ENCODE measurements at regions not wholly inside any gene's neighbourhood (a gene's known extent, or its start where the extent isn't known, plus 50 kb on each side); places are given as distances from the start of the nearest gene placed in this dataset.

DNA sequence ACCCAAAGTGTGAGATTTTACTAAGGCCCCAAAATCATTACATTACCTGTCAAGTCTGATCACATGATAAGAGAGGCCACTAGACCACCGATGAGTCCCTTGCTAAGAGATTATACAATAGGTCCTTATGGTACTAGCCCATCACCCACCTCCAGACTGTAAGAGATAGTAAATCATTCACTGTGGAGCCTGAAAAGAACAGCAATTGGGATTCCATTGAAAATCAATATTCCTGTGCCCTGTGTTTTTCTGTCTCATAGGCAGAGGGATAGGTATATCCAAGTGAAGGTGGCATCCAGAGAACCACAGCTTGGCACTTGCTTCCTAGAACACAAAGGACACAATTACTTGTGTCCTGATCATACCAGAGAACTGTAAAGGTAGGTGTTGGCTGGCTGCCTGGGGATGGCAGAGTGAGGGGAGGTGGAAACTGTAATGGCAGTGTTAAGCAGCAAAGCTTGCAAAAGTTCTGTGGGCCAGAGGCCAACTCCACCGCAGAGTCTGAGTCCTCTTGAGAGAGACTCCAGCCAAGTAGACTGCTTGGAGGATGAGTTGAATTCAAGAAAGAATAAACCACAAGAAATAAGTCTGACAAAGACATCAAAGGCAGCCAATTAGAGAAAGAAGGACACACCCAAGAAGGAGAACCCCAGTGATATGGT lies 102.0 kb upstream of the PIEZO2 start:
- Mint-ChIP-seq H3K36me3 (ENCODE audit: low read depth) (no peaks in the 10 kb centered on the region), H3K9me3 (no peaks in the 10 kb centered on the region), H3K4me3 (no peak overlapping the region), H3K27me3 (peaks cover 2% of the 10 kb centered on the region), H3K4me1 (ENCODE audit: low read depth) (no peaks in the 10 kb centered on the region), H3K27ac (no peak overlapping the region)
- CTCF ChIA-PET, result no interaction called here
- no peak for ATAC-seq
- intact Hi-C loops (cut with micrococcal nuclease), result no loop called here
- POLR2A ChIA-PET, result no interaction called here
- TF ChIP-seq, protein P1, sequence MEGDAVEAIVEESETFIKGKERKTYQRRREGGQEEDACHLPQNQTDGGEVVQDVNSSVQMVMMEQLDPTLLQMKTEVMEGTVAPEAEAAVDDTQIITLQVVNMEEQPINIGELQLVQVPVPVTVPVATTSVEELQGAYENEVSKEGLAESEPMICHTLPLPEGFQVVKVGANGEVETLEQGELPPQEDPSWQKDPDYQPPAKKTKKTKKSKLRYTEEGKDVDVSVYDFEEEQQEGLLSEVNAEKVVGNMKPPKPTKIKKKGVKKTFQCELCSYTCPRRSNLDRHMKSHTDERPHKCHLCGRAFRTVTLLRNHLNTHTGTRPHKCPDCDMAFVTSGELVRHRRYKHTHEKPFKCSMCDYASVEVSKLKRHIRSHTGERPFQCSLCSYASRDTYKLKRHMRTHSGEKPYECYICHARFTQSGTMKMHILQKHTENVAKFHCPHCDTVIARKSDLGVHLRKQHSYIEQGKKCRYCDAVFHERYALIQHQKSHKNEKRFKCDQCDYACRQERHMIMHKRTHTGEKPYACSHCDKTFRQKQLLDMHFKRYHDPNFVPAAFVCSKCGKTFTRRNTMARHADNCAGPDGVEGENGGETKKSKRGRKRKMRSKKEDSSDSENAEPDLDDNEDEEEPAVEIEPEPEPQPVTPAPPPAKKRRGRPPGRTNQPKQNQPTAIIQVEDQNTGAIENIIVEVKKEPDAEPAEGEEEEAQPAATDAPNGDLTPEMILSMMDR (IDR thresholded peaks at IDR 0.05), result no peak
- DNase-seq, result no peak

DNA sequence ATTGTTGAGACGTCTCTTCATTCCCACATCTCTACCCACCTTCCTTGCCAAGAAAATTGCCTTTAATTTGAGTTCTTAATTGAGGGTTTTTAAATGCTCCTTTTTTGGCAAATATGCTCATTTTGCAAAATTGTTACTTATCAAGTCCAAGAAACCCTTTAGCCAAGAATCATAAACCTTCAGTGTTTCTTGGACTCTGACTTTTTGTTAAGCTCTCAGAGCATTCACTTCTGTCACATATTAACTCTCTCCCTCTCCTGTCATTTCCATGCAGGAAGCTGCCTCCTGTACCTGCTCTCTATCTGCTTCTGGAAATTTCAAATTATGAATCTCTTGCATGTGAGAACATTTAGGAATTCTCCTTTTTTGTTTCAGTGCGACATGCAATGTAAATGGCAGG lies 100.0 kb upstream of the PIEZO2 start:
- intact Hi-C loops (cut with micrococcal nuclease), result no loop called here
- H3K36me3 Mint-ChIP-seq (ENCODE audit: low read depth), result no peaks in the 10 kb centered on the region
- ATAC-seq (no peak), DNase-seq (no peak)
- H3K4me1 Mint-ChIP-seq (ENCODE audit: low read depth), result no peaks in the 10 kb centered on the region
- POLR2A ChIA-PET, result no interaction called here
- H3K9me3 Mint-ChIP-seq, result no peaks in the 10 kb centered on the region
- CTCF ChIA-PET, result no interaction called here
- no peak overlapping the region for H3K27ac Mint-ChIP-seq
- peaks cover 2% of the 10 kb centered on the region for H3K27me3 Mint-ChIP-seq
- TF ChIP-seq, protein P1 (IDR thresholded peaks at IDR 0.05), result no peak
- H3K4me3 Mint-ChIP-seq, result no peak overlapping the region

GRCh38 chr18:11247381-11247970 lies 98.1 kb upstream of the PIEZO2 start:
- DNase-seq (no peak), ATAC-seq (no peak)
- Mint-ChIP-seq H3K27ac (no peak overlapping the region), H3K36me3 (ENCODE audit: low read depth) (no peaks in the 10 kb centered on the region), H3K4me1 (ENCODE audit: low read depth) (no peaks in the 10 kb centered on the region), H3K9me3 (no peaks in the 10 kb centered on the region), H3K4me3 (no peak overlapping the region), H3K27me3 (peaks cover 2% of the 10 kb centered on the region)
- CTCF ChIA-PET, result no interaction called here
- TF ChIP-seq, protein P1 (IDR thresholded peaks at IDR 0.05), result no peak
- POLR2A ChIA-PET, result no interaction called here
- intact Hi-C loops (cut with micrococcal nuclease), result no loop called here

- H3K36me3 Mint-ChIP-seq (ENCODE audit: low read depth), result no peaks in the 10 kb centered on the region
- H3K4me1 Mint-ChIP-seq (ENCODE audit: low read depth), result no peaks in the 10 kb centered on the region
- ChIA-PET POLR2A (no interaction called here), CTCF (no interaction called here)
- DNase-seq (no peak), ATAC-seq (no peak)
- no peaks in the 10 kb centered on the region for H3K9me3 Mint-ChIP-seq
- intact Hi-C loops (cut with micrococcal nuclease), result no loop called here
- H3K27me3 Mint-ChIP-seq, result peaks cover 2% of the 10 kb centered on the region
- no peak overlapping the region for H3K4me3 Mint-ChIP-seq
- H3K27ac Mint-ChIP-seq, result no peak overlapping the region
- TF ChIP-seq, protein P1 (IDR thresholded peaks at IDR 0.05), result no peak
Measured at GRCh38 chr18:11246495-11247300, 97.3 kb upstream of the PIEZO2 start.

DNA sequence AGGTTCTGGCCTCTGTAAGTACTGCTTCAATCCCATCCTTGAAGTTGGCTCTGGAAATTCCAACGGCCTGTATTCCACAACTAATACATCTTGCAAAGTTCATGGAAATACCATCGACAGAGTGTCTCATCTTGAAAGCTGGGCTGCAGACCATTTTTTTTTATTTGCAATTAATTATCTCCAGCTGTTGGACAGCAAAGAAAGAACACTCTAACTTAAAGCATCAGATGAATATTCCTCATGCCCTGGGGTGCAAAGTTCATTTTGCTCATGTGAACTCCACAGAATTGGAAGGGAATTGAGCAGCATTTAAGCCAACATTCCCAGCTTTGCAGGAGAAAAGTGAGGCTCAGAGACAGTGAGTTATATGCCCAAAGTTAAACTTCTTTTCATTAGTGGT lies 96.5 kb upstream of the PIEZO2 start:
- ChIA-PET POLR2A (no interaction called here), CTCF (no interaction called here)
- ATAC-seq (no peak), DNase-seq (no peak)
- H3K4me1 Mint-ChIP-seq (ENCODE audit: low read depth), result no peaks in the 10 kb centered on the region
- H3K4me3 Mint-ChIP-seq, result no peak overlapping the region
- intact Hi-C loops (cut with micrococcal nuclease), result no loop called here
- H3K36me3 Mint-ChIP-seq (ENCODE audit: low read depth), result no peaks in the 10 kb centered on the region
- H3K27ac Mint-ChIP-seq, result no peak overlapping the region
- TF ChIP-seq, protein P1 (IDR thresholded peaks at IDR 0.05), result no peak
- peaks cover 2% of the 10 kb centered on the region for H3K27me3 Mint-ChIP-seq
- H3K9me3 Mint-ChIP-seq, result no peaks in the 10 kb centered on the region
